Muscle of leg (tissue), 3 donors: ENCODE measurements at regions not wholly inside any gene's neighbourhood (a gene's known extent, or its start where the extent isn't known, plus 50 kb on each side); places are given as distances from the start of the nearest gene placed in this dataset.

Experiments
- DNase-seq: peaks from one replicate; pipeline ENCODE4 v3.0.0; 2013
- H3K27ac ChIP-seq: one replicate; pipeline ENCODE4 v1.5.1; 2013; ENCODE audit warnings: mild to moderate bottlenecking, low read length, control low read depth
- H3K27me3 ChIP-seq: one replicate; pipeline ENCODE4 v1.6.1; 2013; ENCODE audit warnings: low read length; ENCODE audit not compliant: control insufficient read depth, insufficient read depth
- H3K36me3 ChIP-seq: one replicate; pipeline ENCODE4 v1.6.1; 2013; ENCODE audit warnings: low read length; ENCODE audit not compliant: control insufficient read depth, insufficient read depth
- H3K4me1 ChIP-seq: one replicate; pipeline ENCODE4 v1.6.1; 2013; ENCODE audit warnings: low read length; ENCODE audit not compliant: control insufficient read depth, insufficient read depth
- H3K4me3 ChIP-seq: one replicate; pipeline ENCODE4 v1.5.1; 2013; ENCODE audit warnings: low read length, control low read depth
- H3K9me3 ChIP-seq: replicated peaks from 2 replicates; pipeline ENCODE4 v1.6.1; 2013; ENCODE audit warnings: low read depth, low read length; ENCODE audit not compliant: control insufficient read depth
- WGBS: methylation state at CpG from one replicate; pipeline ENCODE4 v1.1.5; 2013; ENCODE audit warnings: missing lambda C conversion rate; ENCODE audit not compliant: insufficient coverage; 5-methylcytosine and 5-hydroxymethylcytosine counted together

- no peak for DNase-seq
- Histone ChIP-seq H3K27ac (no peak overlapping the region), H3K4me1 (peaks cover 25% of the 10 kb centered on the region), H3K36me3 (no peaks in the 10 kb centered on the region), H3K27me3 (peaks cover 61% of the 10 kb centered on the region), H3K4me3 (no peak overlapping the region), H3K9me3 (no peaks in the 10 kb centered on the region)
- WGBS = 49% methylated on average over 18 of the region's 20 CpGs
Measured at GRCh38 chr20:62578294-62578897, 63.9 kb upstream of the SLCO4A1 start.

GRCh38 chr20:62580052-62580451 is 62.3 kb upstream of the SLCO4A1 start:
- Histone ChIP-seq H3K27me3 (peaks cover 65% of the 10 kb centered on the region), H3K9me3 (no peaks in the 10 kb centered on the region), H3K4me1 (peaks cover 30% of the 10 kb centered on the region), H3K36me3 (no peaks in the 10 kb centered on the region), H3K27ac (no peak overlapping the region), H3K4me3 (no peak overlapping the region)
- DNase-seq = no peak
- WGBS = 42% methylated on average over 8 of the region's 10 CpGs

- H3K9me3 ChIP-seq = no peaks in the 10 kb centered on the region
- 66% methylated on average over 12 of the region's 12 CpGs for WGBS
- H3K36me3 ChIP-seq = no peaks in the 10 kb centered on the region
- no peak overlapping the region for H3K27ac ChIP-seq
- no peak overlapping the region for H3K4me3 ChIP-seq
- H3K4me1 ChIP-seq = peaks cover 33% of the 10 kb centered on the region
- peaks cover 64% of the 10 kb centered on the region for H3K27me3 ChIP-seq
- DNase-seq = no peak
Measured at GRCh38 chr20:62580733-62581132, 61.6 kb upstream of the SLCO4A1 start.

DNA sequence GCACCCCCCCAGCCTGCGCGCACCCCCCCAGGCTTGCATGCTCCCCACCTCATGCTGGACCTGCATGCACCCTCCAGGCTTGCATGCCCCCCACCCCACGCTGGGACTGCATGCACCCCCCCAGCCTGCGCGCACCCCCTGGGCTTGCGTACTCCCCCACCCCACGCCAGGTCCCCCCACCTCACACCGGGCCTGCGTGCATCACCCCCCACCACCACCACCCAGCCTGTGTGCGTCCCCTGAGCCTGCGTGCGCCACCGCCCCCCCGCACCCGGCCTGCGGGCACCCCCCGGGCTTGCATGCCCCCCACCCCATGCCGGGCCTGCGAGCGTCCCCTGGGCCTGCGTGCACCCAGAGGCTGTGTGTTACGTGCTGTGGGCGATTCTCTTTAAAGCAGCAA is 61.0 kb upstream of the SLCO4A1 start:
- no peak overlapping the region for H3K27ac ChIP-seq
- H3K9me3 ChIP-seq = no peaks in the 10 kb centered on the region
- DNase-seq = no peak
- peaks cover 36% of the 10 kb centered on the region for H3K4me1 ChIP-seq
- 47% methylated on average over 3 of the region's 23 CpGs for WGBS
- peaks cover 61% of the 10 kb centered on the region for H3K27me3 ChIP-seq
- no peak overlapping the region for H3K4me3 ChIP-seq
- H3K36me3 ChIP-seq = no peaks in the 10 kb centered on the region

DNA sequence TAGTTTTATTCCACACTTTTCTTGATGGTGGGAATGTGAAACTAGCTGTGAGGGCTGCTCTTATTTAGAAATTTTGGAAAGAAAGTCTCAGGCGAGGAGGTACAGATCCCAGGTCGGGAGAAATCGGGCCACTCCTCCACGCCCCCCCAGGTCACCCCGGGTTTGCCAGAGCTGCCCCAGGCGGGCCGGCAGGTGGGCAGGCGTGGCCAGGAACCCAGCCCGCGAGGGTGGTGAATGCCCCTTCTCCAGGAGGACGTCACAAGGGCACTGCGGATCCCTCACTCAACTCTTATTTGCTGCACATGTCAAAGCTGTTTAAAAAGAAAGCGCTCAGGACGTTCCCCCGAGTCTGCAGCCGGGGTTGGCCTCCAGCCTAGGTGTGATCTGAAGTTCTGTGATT is 60.5 kb upstream of the SLCO4A1 start:
- Histone ChIP-seq H3K27me3 (peaks cover 59% of the 10 kb centered on the region), H3K36me3 (no peaks in the 10 kb centered on the region)
- WGBS = 15% methylated on average over 5 of the region's 16 CpGs

GRCh38 chr20:62583424-62583920 is 58.8 kb upstream of the SLCO4A1 start:
- H3K4me3 ChIP-seq = no peak overlapping the region
- no peaks in the 10 kb centered on the region for H3K36me3 ChIP-seq
- H3K27ac ChIP-seq = no peak overlapping the region
- H3K4me1 ChIP-seq = peaks cover 54% of the 10 kb centered on the region
- 20% methylated on average over 7 of the region's 12 CpGs for WGBS
- H3K27me3 ChIP-seq = peaks cover 54% of the 10 kb centered on the region
- DNase-seq = peak; percentile 60
- no peaks in the 10 kb centered on the region for H3K9me3 ChIP-seq

More for the DNA sequence above, 60.5 kb upstream of the SLCO4A1 start:
- H3K27ac ChIP-seq = no peak overlapping the region
- peaks cover 41% of the 10 kb centered on the region for H3K4me1 ChIP-seq
- DNase-seq = no peak
- H3K4me3 ChIP-seq = no peak overlapping the region
- no peaks in the 10 kb centered on the region for H3K9me3 ChIP-seq

GRCh38 chr20:62584671-62585460 is 57.4 kb upstream of the SLCO4A1 start:
- peaks cover 58% of the 10 kb centered on the region for H3K27me3 ChIP-seq
- H3K27ac ChIP-seq = no peak overlapping the region
- peaks cover 55% of the 10 kb centered on the region for H3K4me1 ChIP-seq
- no peaks in the 10 kb centered on the region for H3K36me3 ChIP-seq
- DNase-seq = no peak
- no peak overlapping the region for H3K4me3 ChIP-seq
- WGBS = 75% methylated on average over 16 of the region's 16 CpGs
- H3K9me3 ChIP-seq = no peaks in the 10 kb centered on the region

GRCh38 chr20:62585461-62585970 is 56.8 kb upstream of the SLCO4A1 start:
- Histone ChIP-seq H3K4me3 (no peak overlapping the region), H3K27me3 (peaks cover 57% of the 10 kb centered on the region), H3K4me1 (peaks cover 51% of the 10 kb centered on the region), H3K27ac (no peak overlapping the region), H3K9me3 (no peaks in the 10 kb centered on the region), H3K36me3 (no peaks in the 10 kb centered on the region)
- no peak for DNase-seq
- 50% methylated on average over 14 of the region's 22 CpGs for WGBS

DNA sequence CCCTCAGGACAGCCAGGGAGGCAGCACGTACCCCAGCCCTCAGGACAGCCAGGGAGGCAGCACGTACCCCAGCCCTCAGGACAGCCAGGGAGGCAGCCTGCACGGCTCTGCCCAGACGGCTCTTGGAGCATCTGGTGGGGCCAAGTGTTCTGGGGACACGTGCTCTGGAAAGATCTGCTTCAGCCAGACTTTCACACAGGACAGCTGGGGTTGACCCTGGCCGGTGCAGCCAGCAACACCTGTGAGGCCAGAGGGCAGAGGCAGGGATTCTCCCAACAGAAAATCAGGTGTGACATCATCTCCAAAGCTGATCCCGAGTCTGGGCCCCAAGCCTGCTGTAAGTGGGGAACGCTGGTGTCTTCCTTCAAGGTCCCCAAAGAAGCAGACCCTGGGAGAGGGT is 55.5 kb upstream of the SLCO4A1 start:
- peaks cover 49% of the 10 kb centered on the region for H3K27me3 ChIP-seq
- H3K4me1 ChIP-seq = peaks cover 41% of the 10 kb centered on the region
- no peaks in the 10 kb centered on the region for H3K9me3 ChIP-seq
- H3K36me3 ChIP-seq = no peaks in the 10 kb centered on the region
- no peak overlapping the region for H3K4me3 ChIP-seq
- WGBS = 46% methylated on average over 7 of the region's 8 CpGs
- H3K27ac ChIP-seq = no peak overlapping the region
- no peak for DNase-seq

- WGBS = 48% methylated on average over 14 of the region's 20 CpGs
Measured at GRCh38 chr20:62587757-62588402, 54.4 kb upstream of the SLCO4A1 start.

More at GRCh38 chr20:62587757-62588402, 54.4 kb upstream of the SLCO4A1 start:
- no peaks in the 10 kb centered on the region for H3K9me3 ChIP-seq
- H3K4me1 ChIP-seq = peaks cover 31% of the 10 kb centered on the region
- peaks cover 42% of the 10 kb centered on the region for H3K27me3 ChIP-seq
- no peak for DNase-seq
- no peak overlapping the region for H3K27ac ChIP-seq
- no peak overlapping the region for H3K4me3 ChIP-seq
- H3K36me3 ChIP-seq = no peaks in the 10 kb centered on the region
